PFSK-1 (cell line): ENCODE measurements at regions not wholly inside any gene's neighbourhood (a gene's known extent, or its start where the extent isn't known, plus 50 kb on each side); places are given as distances from the start of the nearest gene placed in this dataset.

Source experiments
- FOXP2 ChIP-seq: optimal IDR thresholded peaks from 2 replicates; pipeline ENCODE3; 2011; ENCODE audit warnings: borderline replicate concordance, control low read depth, inconsistent platforms; ENCODE audit not compliant: insufficient read depth; ENCODE audit errors: extremely low read length, extremely low read depth
- POLR2AphosphoS5 ChIP-seq: IDR thresholded peaks from 2 replicates; pipeline ENCODE4 v1.6.1; 2012; ENCODE audit warnings: low read depth, mild to moderate bottlenecking, control low read depth, low read length, moderate library complexity
- SIN3A ChIP-seq: IDR thresholded peaks from 2 replicates; pipeline ENCODE4 v1.6.1; 2012; ENCODE audit warnings: mild to moderate bottlenecking, low read length, moderate library complexity, borderline replicate concordance; ENCODE audit not compliant: insufficient read depth
- TAF1 ChIP-seq: IDR thresholded peaks from 2 replicates; pipeline ENCODE4 v1.6.1; 2012; ENCODE audit warnings: low read length, control low read depth, borderline replicate concordance; ENCODE audit not compliant: insufficient read depth
- TF ChIP-seq, protein P1 (sequence below), 2 experiments: IDR thresholded peaks; 2 replicates each; pipeline versions ENCODE4 v1.6.1 to v1.8.0; 2011 to 2012; ENCODE audit warnings: low read depth in 2 of 2, low read length in 2 of 2, control low read depth in 1 of 2, inconsistent platforms in 1 of 2, mild to moderate bottlenecking in 1 of 2, moderate library complexity in 1 of 2; ENCODE audit not compliant: insufficient read depth in 1 of 2

DNA sequence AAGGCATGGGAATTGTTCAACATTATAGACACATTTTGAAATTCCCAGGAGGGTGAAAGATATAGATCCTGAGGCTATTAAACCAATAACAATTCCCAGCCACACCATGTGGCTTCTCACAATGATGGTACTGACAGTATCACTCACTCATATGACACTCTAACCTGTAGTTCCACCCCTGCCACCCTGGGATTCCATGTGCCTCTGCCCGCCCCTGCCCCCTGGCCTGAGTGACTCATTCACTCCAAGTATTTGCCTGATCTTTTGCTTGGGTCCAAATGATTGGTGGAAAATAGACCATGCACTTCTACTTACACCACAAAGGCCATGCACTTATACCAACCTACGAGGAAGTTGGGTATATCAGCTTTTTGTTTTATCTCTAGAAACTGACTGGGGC is 305.2 kb upstream of the DAB2 start:
- TF ChIP-seq TAF1 (no peak), FOXP2 (no peak), SIN3A (no peak), POLR2AphosphoS5 (no peak)
- TF ChIP-seq, protein P1, sequence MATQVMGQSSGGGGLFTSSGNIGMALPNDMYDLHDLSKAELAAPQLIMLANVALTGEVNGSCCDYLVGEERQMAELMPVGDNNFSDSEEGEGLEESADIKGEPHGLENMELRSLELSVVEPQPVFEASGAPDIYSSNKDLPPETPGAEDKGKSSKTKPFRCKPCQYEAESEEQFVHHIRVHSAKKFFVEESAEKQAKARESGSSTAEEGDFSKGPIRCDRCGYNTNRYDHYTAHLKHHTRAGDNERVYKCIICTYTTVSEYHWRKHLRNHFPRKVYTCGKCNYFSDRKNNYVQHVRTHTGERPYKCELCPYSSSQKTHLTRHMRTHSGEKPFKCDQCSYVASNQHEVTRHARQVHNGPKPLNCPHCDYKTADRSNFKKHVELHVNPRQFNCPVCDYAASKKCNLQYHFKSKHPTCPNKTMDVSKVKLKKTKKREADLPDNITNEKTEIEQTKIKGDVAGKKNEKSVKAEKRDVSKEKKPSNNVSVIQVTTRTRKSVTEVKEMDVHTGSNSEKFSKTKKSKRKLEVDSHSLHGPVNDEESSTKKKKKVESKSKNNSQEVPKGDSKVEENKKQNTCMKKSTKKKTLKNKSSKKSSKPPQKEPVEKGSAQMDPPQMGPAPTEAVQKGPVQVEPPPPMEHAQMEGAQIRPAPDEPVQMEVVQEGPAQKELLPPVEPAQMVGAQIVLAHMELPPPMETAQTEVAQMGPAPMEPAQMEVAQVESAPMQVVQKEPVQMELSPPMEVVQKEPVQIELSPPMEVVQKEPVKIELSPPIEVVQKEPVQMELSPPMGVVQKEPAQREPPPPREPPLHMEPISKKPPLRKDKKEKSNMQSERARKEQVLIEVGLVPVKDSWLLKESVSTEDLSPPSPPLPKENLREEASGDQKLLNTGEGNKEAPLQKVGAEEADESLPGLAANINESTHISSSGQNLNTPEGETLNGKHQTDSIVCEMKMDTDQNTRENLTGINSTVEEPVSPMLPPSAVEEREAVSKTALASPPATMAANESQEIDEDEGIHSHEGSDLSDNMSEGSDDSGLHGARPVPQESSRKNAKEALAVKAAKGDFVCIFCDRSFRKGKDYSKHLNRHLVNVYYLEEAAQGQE (IDR thresholded peaks at IDR 0.05; ENCODE audit: insufficient read depth in 1 of 2, low read depth in 2 of 2, low read length in 2 of 2) = no peak

DNA sequence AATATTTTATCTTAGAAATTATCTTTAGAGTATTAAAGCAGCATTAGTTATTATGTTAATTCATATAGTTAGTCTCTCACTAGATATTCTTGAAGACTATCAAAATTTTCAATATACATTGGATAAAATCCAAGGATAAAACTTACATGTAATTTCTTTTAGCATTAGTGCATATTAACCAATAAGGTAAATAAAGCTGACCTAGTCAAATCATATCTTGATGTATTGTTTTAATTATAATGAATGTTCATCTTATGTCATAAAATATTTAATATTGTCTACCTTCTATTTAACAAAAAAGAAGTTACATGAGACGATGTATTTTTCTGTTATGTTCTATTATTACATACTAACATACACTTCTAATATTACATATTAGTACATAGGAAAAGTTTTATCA is 301.7 kb upstream of the DAB2 start:
- TF ChIP-seq TAF1 (no peak), POLR2AphosphoS5 (no peak), FOXP2 (no peak), SIN3A (no peak)
- TF ChIP-seq, protein P1 (IDR thresholded peaks at IDR 0.05; ENCODE audit: insufficient read depth in 1 of 2, low read depth in 2 of 2, low read length in 2 of 2) = no peak

DNA sequence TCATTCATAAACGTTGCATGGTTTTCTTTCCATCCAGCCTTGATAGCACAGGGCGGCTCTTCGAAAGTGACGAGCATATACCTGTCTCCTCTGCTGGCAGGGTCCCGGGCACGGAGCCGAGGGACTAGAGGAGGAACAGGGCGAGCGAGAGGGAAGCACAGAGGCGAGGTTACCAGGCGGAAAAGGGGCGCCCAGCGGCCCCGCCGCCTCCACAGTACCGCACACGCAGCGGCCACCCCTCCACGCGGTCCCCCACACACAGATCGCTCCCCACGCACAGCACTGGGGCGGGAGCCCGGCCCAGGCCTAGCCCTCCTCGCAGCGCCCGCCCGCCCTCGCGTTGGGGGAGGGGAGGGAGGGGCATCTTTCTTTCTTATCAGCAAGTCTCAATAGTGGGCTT is 296.6 kb upstream of the DAB2 start:
- no peak for TF ChIP-seq SIN3A
- TF ChIP-seq, protein P1 (IDR thresholded peaks at IDR 0.05; ENCODE audit: insufficient read depth in 1 of 2, low read depth in 2 of 2, low read length in 2 of 2) = no peak
- TF ChIP-seq FOXP2 = no peak
- no peak for TF ChIP-seq TAF1
- no peak for TF ChIP-seq POLR2AphosphoS5

DNA sequence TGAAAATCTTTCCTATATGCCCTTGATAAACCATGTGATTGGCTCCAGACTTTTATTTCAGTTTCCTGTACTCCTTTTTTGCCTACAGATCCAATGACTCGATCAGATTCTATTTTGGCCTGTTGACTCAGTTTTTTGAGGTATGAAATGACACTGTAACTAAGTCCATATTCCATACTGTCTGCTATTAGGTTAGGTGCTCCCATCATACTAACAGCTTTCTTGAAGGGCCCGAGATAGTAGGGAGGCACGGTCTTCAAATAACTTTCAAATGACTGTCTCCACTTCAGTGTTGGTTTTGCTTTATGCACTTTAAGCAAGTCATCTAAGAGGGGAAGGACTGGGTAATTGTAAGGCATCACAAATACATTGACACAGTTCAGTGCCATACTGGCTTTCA is 295.4 kb upstream of the DAB2 start:
- no peak for TF ChIP-seq TAF1
- TF ChIP-seq SIN3A = no peak
- TF ChIP-seq FOXP2 = no peak
- TF ChIP-seq POLR2AphosphoS5 = no peak
- TF ChIP-seq, protein P1 (IDR thresholded peaks at IDR 0.05; ENCODE audit: insufficient read depth in 1 of 2, low read depth in 2 of 2, low read length in 2 of 2) = no peak
